ENCODE measurements at regions not wholly inside any gene's neighbourhood (a gene's known extent, or its start where the extent isn't known, plus 50 kb on each side); places are given as distances from the start of the nearest gene placed in this dataset.

- WGBS: 81% methylated on average over 7 of the region's 7 CpGs
- no peaks in the 10 kb centered on the region for H3K36me3 ChIP-seq
- H3K27me3 ChIP-seq: no peaks in the 10 kb centered on the region
- TF ChIP-seq POLR2A (IDR thresholded peaks at IDR 0.05) (no peak), POLR2AphosphoS5 (IDR thresholded peaks at IDR 0.05) (no peak)
- no peak for DNase-seq (ENCODE audit: low spot score in 2 of 2)
- H3K4me1 ChIP-seq: peaks cover 2% of the 10 kb centered on the region
- no peak overlapping the region for H3K4me3 ChIP-seq
- no peak overlapping the region for H3K27ac ChIP-seq
- no peaks in the 10 kb centered on the region for H3K9me3 ChIP-seq
These were observed 80.3 kb upstream of the NECTIN1 start for GRCh38 chr11:119809346-119809745.

- Histone ChIP-seq H3K4me3 (no peak overlapping the region), H3K36me3 (no peaks in the 10 kb centered on the region), H3K9me3 (no peaks in the 10 kb centered on the region), H3K27me3 (no peaks in the 10 kb centered on the region), H3K4me1 (peaks cover 2% of the 10 kb centered on the region), H3K27ac (no peak overlapping the region)
- DNase-seq (ENCODE audit: low spot score in 2 of 2): no peak
- TF ChIP-seq POLR2A (IDR thresholded peaks at IDR 0.05): no peak
- no peak for TF ChIP-seq CTCF (IDR thresholded peaks at IDR 0.05)
- 66% methylated on average over 11 of the region's 12 CpGs for WGBS
These were observed 79.6 kb upstream of the NECTIN1 start for GRCh38 chr11:119808407-119809185.

- 74% methylated on average over 3 of the region's 3 CpGs for WGBS
- Histone ChIP-seq H3K27me3 (no peaks in the 10 kb centered on the region), H3K4me1 (peaks cover 2% of the 10 kb centered on the region), H3K9me3 (no peaks in the 10 kb centered on the region), H3K27ac (no peak overlapping the region), H3K4me3 (no peak overlapping the region), H3K36me3 (no peaks in the 10 kb centered on the region)
- no peak for DNase-seq (ENCODE audit: low spot score in 2 of 2)
- TF ChIP-seq EP300 (IDR thresholded peaks at IDR 0.05) (no peak), POLR2A (IDR thresholded peaks at IDR 0.05) (no peak), POLR2AphosphoS5 (IDR thresholded peaks at IDR 0.05) (no peak), CTCF (IDR thresholded peaks at IDR 0.05) (no peak)
These were observed 78.8 kb upstream of the NECTIN1 start for GRCh38 chr11:119807841-119808240.

GRCh38 chr11:119807402-119807801 is 78.4 kb upstream of the NECTIN1 start:
- H3K27me3 ChIP-seq: no peaks in the 10 kb centered on the region
- H3K4me3 ChIP-seq: no peak overlapping the region
- TF ChIP-seq EP300 (IDR thresholded peaks at IDR 0.05) (no peak), CTCF (IDR thresholded peaks at IDR 0.05) (no peak), POLR2AphosphoS5 (IDR thresholded peaks at IDR 0.05) (no peak), POLR2A (IDR thresholded peaks at IDR 0.05) (no peak)
- H3K4me1 ChIP-seq: peaks cover 2% of the 10 kb centered on the region
- H3K9me3 ChIP-seq: no peaks in the 10 kb centered on the region
- no peak overlapping the region for H3K27ac ChIP-seq
- no peaks in the 10 kb centered on the region for H3K36me3 ChIP-seq
- no peak for DNase-seq (ENCODE audit: low spot score in 2 of 2)
- WGBS: 94% methylated on average over 3 of the region's 5 CpGs

- 74% methylated on average over 7 of the region's 8 CpGs for WGBS
- no peaks in the 10 kb centered on the region for H3K36me3 ChIP-seq
- H3K4me3 ChIP-seq: no peak overlapping the region
These were observed 77.3 kb upstream of the NECTIN1 start for GRCh38 chr11:119806064-119806915.

More at GRCh38 chr11:119806064-119806915, 77.3 kb upstream of the NECTIN1 start:
- no peak overlapping the region for H3K27ac ChIP-seq
- no peaks in the 10 kb centered on the region for H3K27me3 ChIP-seq
- DNase-seq (ENCODE audit: low spot score in 2 of 2): no peak
- TF ChIP-seq POLR2AphosphoS5 (IDR thresholded peaks at IDR 0.05) (no peak), POLR2A (IDR thresholded peaks at IDR 0.05) (no peak), EP300 (IDR thresholded peaks at IDR 0.05) (no peak), CTCF (IDR thresholded peaks at IDR 0.05) (no peak)
- peaks cover 2% of the 10 kb centered on the region for H3K4me1 ChIP-seq
- no peaks in the 10 kb centered on the region for H3K9me3 ChIP-seq
